HG02885 (cell line): ENCODE measurements at regions not wholly inside any gene's neighbourhood (a gene's known extent, or its start where the extent isn't known, plus 50 kb on each side); places are given as distances from the start of the nearest gene placed in this dataset.
"Not testable (repeated sequence)": the region's sequence is repeated elsewhere in the genome, so short reads cannot be mapped to it uniquely, and the experiment has no call there.

Experiments
- ATAC-seq: cut with Tn5 transposase; IDR thresholded peaks from one replicate; pipeline ENCODE4 v1.9.1; 2021; ENCODE audit warnings: mild to moderate bottlenecking; ENCODE audit not compliant: unreplicated experiment, poor library complexity

- no peak for ATAC-seq
Observed at GRCh38 chr16:61215605-61216004, 820.6 kb downstream of the CDH8 start.

GRCh38 chr16:61214780-61215179, 821.5 kb downstream of the CDH8 start:
- ATAC-seq, result no peak

GRCh38 chr16:61210076-61210475, 826.2 kb downstream of the CDH8 start:
- no peak for ATAC-seq

- ATAC-seq, result no peak
Observed at GRCh38 chr16:61195006-61195405, 841.2 kb downstream of the CDH8 start.

- ATAC-seq, result no peak
Observed at GRCh38 chr16:61194573-61194972, 841.7 kb downstream of the CDH8 start.

GRCh38 chr16:61182391-61182790, 853.8 kb downstream of the CDH8 start:
- ATAC-seq, result no peak

GRCh38 chr16:61181982-61182381, 854.3 kb downstream of the CDH8 start:
- no peak for ATAC-seq

- no peak for ATAC-seq
Observed at GRCh38 chr16:61179561-61179960, 856.7 kb downstream of the CDH8 start.

GRCh38 chr16:61165797-61166196, 870.4 kb downstream of the CDH8 start:
- ATAC-seq, result no peak

GRCh38 chr16:61150351-61150750, 885.9 kb downstream of the CDH8 start:
- no peak for ATAC-seq

GRCh38 chr16:61149709-61150108, 886.5 kb downstream of the CDH8 start:
- no peak for ATAC-seq

GRCh38 chr16:61148930-61149329, 887.3 kb downstream of the CDH8 start:
- no peak for ATAC-seq

GRCh38 chr16:61146429-61146828, 889.8 kb downstream of the CDH8 start:
- ATAC-seq, result no peak

- ATAC-seq, result no peak
Observed at GRCh38 chr16:61131447-61131846, 904.8 kb downstream of the CDH8 start.

- no peak for ATAC-seq
Observed at GRCh38 chr16:61128545-61129323, 907.5 kb downstream of the CDH8 start.

- no peak for ATAC-seq
Observed at GRCh38 chr16:61105544-61105943, 930.7 kb downstream of the CDH8 start.

- no peak for ATAC-seq
Observed at GRCh38 chr16:61098505-61098904, 937.7 kb downstream of the CDH8 start.

GRCh38 chr16:61091300-61091699, 944.9 kb downstream of the CDH8 start:
- not testable (repeated sequence) for ATAC-seq

- ATAC-seq, result no peak
Observed at GRCh38 chr16:61083711-61084110, 952.5 kb downstream of the CDH8 start.

- ATAC-seq, result no peak
Observed at GRCh38 chr16:61074324-61074723, 961.9 kb downstream of the CDH8 start.

- ATAC-seq, result no peak
Observed at GRCh38 chr16:61057635-61058034, 978.6 kb downstream of the CDH8 start.

- no peak for ATAC-seq
Observed at GRCh38 chr16:61050547-61050946, 985.7 kb downstream of the CDH8 start.
